Heart right ventricle (tissue), 16 donors: ENCODE measurements at regions not wholly inside any gene's neighbourhood (a gene's known extent, or its start where the extent isn't known, plus 50 kb on each side); places are given as distances from the start of the nearest gene placed in this dataset.

Source experiments
- ATAC-seq, 8 donors: fragments of 200-7000 bp; cut with Tn5 transposase; one replicate each; pipeline ENCODE4 v1.9.1; 2020; ENCODE audit warnings: mild to moderate bottlenecking in 8 of 8, moderate library complexity in 8 of 8, moderate number of reproducible peaks in 1 of 8
- DNase-seq, 2 donors: peaks; one replicate each; pipeline ENCODE4 v3.0.0-alpha.2; 2020
- H3K27ac ChIP-seq, 10 donors: fragments of 200-600 bp; sonication (generic) in 2 of 10; one replicate each; pipeline versions ENCODE4 v1.5.0 to v1.8.0; 2020 to 2022; ENCODE audit warnings: mild to moderate bottlenecking in 3 of 10
- H3K27me3 ChIP-seq, 7 donors: fragments of 200-600 bp; one replicate each; pipeline ENCODE4 v1.8.0; 2021 to 2022; ENCODE audit warnings: mild to moderate bottlenecking in 2 of 7
- H3K36me3 ChIP-seq, 9 donors: fragments of 200-600 bp; sonication (generic) in 1 of 9; one replicate each; pipeline versions ENCODE4 v1.5.0 to v1.8.0; 2020 to 2022; ENCODE audit warnings: mild to moderate bottlenecking in 2 of 9
- H3K4me1 ChIP-seq, 9 donors: fragments of 200-600 bp; sonication (generic) in 1 of 9; one replicate each; pipeline versions ENCODE4 v1.5.0 to v1.8.0; 2020 to 2022; ENCODE audit warnings: mild to moderate bottlenecking in 4 of 9
- H3K4me3 ChIP-seq, 10 donors: fragments of 200-600 bp; sonication (generic) in 2 of 10; one replicate each; pipeline versions ENCODE4 v1.5.0 to v1.8.0; 2020 to 2022; ENCODE audit warnings: mild to moderate bottlenecking in 7 of 10, moderate library complexity in 2 of 10
- H3K9me3 ChIP-seq, 11 donors: fragments of 200-600 bp in 10 of 11; sonication (generic) in 2 of 11; one replicate each; pipeline versions ENCODE4 v1.5.0 to v1.8.0; 2013 to 2022; ENCODE audit warnings: mild to moderate bottlenecking in 2 of 11, control low read depth in 1 of 11, moderate library complexity in 1 of 11
- WGBS, 2 donors: extraction: QIAGEN DNeasy Blood & Tissue Kit; methylation state at CpG; one replicate each; pipeline ENCODE4 v1.1.7; 2013; ENCODE audit warnings: inconsistent platforms in 1 of 2; 5-methylcytosine and 5-hydroxymethylcytosine counted together
- intact Hi-C, 10 donors: fragments of 100-400 bp; cut with DNase I; formaldehyde crosslinking; loops; one replicate each; pipeline versions ENCODE4 v1.11.1 to v1.14.2; 2022
- TF ChIP-seq, protein P1 (sequence below), 9 donors: fragments of 200-600 bp; sonication (generic) in 2 of 9; IDR thresholded peaks; one replicate each; pipeline versions ENCODE4 v1.5.0 to v1.8.0; 2021 to 2022; ENCODE audit warnings: antibody characterized with exemption in 9 of 9, mild to moderate bottlenecking in 5 of 9, moderate library complexity in 1 of 9
- donor health status: Arrhythmogenic right ventricular cardiomyopathy.
- donor health status: ischemic (EF 13 %, LVEDD 7.1; RV severe dilation, severe dysfunction).
- donor health status: healthy with polysubstance abuse.
- donor health status: DM: no; HTN: yes; CAD: no.
- donor health status: DM: no; HTN: no; CAD: no.
- donor health status: ischemic (EF 25% LVEDD 6.9; RV normal size, moderate dysfunction).
- donor health status: ischemic (EF 25% LVEDD 5.7; RV mildly dilated, moderate dysfunction).
- donor health status: healthy.
- donor health status: DM: yes; HTN: yes; CAD: no.
- donor health status: Ischemic cardiomyopathy.
- donor health status: ischemic (EF 35%, LVEDD 5.7; RV mildly dilated, moderate dysfunction).
- donor health status: nonischemic (EF 11% LVEDD 7.7; RV severe dilation, severe dysfunction).
- donor health status: DM: yes; HTN: yes; CAD: no.
- donor health status: PGD.
- donor health status: ischemic (EF 29% LVEDD 5.4; RV normal size, mild dysfunction).
- donor health status: nonischemic (EF 23%, LVEDD 6.1; RV moderate dilation, normal function).

DNA sequence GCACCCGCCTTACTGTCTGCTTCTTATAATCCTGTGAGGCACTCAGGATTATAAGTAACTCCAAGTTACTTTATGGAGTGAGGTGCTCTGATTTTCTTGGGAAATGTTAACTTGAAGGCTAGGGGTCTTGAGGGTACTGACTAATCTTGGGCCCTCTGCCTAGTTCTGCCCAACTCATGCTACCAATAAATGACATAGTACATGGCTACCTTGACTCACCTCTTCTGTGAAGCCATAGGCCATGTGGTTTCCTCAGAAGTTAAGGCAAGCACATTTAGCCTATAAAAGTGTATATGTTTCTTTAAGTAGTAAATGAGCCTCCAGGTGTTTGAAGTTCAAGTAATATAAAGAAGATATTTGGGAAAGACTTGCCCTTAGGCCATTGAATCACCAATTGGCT, 99.8 kb upstream of the CASK start:
- intact Hi-C loops: loop anchor here in 1 of 10 donors (10.0 kb wide), 1 partner anchor 48 kb away; no protein-coding TSS in a partner anchor
- DNase-seq: no peak
- 93% methylated on average over 1 of the region's 1 CpG for WGBS, 2 donors
- Histone ChIP-seq H3K27ac (no peak overlapping the region), H3K36me3 (no peaks in the 10 kb centered on the region), H3K27me3 (peaks cover 0 to under 1% (median 0%) of the 10 kb centered on the region in 7 donors), H3K4me1 (no peaks in the 10 kb centered on the region), H3K9me3 (no peaks in the 10 kb centered on the region), H3K4me3 (no peak overlapping the region)
- ATAC-seq: no peak
- TF ChIP-seq, protein P1, sequence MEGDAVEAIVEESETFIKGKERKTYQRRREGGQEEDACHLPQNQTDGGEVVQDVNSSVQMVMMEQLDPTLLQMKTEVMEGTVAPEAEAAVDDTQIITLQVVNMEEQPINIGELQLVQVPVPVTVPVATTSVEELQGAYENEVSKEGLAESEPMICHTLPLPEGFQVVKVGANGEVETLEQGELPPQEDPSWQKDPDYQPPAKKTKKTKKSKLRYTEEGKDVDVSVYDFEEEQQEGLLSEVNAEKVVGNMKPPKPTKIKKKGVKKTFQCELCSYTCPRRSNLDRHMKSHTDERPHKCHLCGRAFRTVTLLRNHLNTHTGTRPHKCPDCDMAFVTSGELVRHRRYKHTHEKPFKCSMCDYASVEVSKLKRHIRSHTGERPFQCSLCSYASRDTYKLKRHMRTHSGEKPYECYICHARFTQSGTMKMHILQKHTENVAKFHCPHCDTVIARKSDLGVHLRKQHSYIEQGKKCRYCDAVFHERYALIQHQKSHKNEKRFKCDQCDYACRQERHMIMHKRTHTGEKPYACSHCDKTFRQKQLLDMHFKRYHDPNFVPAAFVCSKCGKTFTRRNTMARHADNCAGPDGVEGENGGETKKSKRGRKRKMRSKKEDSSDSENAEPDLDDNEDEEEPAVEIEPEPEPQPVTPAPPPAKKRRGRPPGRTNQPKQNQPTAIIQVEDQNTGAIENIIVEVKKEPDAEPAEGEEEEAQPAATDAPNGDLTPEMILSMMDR (IDR thresholded peaks at IDR 0.05): no peak

DNA sequence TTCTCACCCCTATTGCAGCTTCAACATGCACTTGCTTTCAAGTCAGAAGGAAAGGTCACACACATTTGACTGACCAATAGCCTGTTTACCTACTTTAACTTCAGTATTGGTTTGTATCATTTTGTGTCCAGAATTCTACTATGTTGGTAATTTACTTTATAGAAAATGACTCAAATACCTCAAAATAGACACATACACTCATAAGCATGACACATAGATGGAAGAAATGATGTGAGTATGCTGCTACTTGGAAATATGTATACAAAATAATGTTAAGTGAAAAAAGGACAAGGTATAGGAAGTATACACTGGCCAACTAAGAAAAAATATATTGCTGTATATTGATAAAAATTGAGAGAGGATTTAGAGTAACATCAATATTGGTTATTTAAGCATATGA, 98.8 kb upstream of the CASK start:
- Histone ChIP-seq H3K27ac (no peak overlapping the region), H3K36me3 (no peaks in the 10 kb centered on the region), H3K4me1 (no peaks in the 10 kb centered on the region), H3K27me3 (peaks cover 0 to 4% (median 0%) of the 10 kb centered on the region in 7 donors), H3K9me3 (no peaks in the 10 kb centered on the region), H3K4me3 (no peak overlapping the region)
- ATAC-seq: no peak
- TF ChIP-seq, protein P1 (IDR thresholded peaks at IDR 0.05): no peak
- no peak for DNase-seq
- intact Hi-C loops: loop anchor here in 1 of 10 donors (10.0 kb wide), 1 partner anchor 47 kb away; no protein-coding TSS in a partner anchor

DNA sequence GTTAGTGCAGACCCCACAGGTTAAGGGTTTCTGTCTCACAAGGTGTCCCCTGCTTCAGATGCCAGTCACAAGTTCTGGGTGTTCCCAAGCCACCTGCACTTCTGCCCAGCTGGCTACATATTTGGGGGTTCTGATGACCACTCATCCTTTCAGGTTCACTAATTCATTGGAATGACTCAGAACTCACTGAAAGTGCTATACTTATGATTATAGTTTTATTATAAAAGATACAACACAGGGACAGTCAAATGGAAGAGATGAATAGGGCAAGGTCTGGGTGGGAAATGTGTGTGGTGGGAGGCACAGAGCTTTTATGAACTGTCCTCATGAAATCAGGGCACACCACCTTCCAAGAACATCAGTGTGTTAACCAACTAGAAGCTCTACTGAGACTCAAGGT, 97.7 kb upstream of the CASK start:
- no peaks in the 10 kb centered on the region for H3K9me3 ChIP-seq
- ATAC-seq (no peak), DNase-seq (no peak)
- H3K27ac ChIP-seq: no peak overlapping the region
- no peaks in the 10 kb centered on the region for H3K36me3 ChIP-seq
- intact Hi-C loops: loop anchor here in 1 of 10 donors (10.0 kb wide), 1 partner anchor 46 kb away; no protein-coding TSS in a partner anchor
- H3K27me3 ChIP-seq: peaks cover 0 to 4% (median 0%) of the 10 kb centered on the region in 7 donors
- TF ChIP-seq, protein P1 (IDR thresholded peaks at IDR 0.05): no peak
- H3K4me1 ChIP-seq: no peaks in the 10 kb centered on the region
- H3K4me3 ChIP-seq: no peak overlapping the region

DNA sequence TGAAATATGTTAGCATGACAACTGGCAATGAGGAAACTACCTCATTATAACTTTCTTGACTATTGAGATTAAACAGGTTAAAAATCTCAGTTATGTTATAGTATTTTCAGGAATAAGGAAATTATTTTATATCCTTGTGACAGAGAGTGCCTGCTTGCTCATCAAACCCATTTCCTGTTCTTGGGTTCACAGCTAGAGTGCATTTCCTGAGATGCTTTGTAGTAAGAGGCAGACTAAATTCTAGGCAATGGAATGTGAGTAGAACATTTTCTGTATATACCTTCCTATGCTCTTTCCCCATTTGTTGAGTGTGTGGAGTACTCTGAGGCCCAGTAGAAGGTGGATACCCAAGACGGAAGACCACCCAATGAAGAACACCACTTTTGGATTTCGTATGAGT, 96.9 kb upstream of the CASK start:
- no peak overlapping the region for H3K4me3 ChIP-seq
- H3K27me3 ChIP-seq: peaks cover 0 to 4% (median 0%) of the 10 kb centered on the region in 7 donors
- no peaks in the 10 kb centered on the region for H3K36me3 ChIP-seq
- TF ChIP-seq, protein P1 (IDR thresholded peaks at IDR 0.05): no peak
- no peak for DNase-seq
- no peak overlapping the region for H3K27ac ChIP-seq
- H3K4me1 ChIP-seq: no peaks in the 10 kb centered on the region
- no peaks in the 10 kb centered on the region for H3K9me3 ChIP-seq
- WGBS, 2 donors: 90 to 94% methylated on average over 2 of the region's 2 CpGs
- ATAC-seq: no peak
- intact Hi-C loops: loop anchor here in 1 of 10 donors (10.0 kb wide), 1 partner anchor 45 kb away; no protein-coding TSS in a partner anchor
